PFSK-1 (cell line): ENCODE measurements at regions not wholly inside any gene's neighbourhood (a gene's known extent, or its start where the extent isn't known, plus 50 kb on each side); places are given as distances from the start of the nearest gene placed in this dataset.

Experiments
- POLR2AphosphoS5 ChIP-seq: IDR thresholded peaks from 2 replicates; pipeline ENCODE4 v1.6.1; 2012; ENCODE audit warnings: low read depth, mild to moderate bottlenecking, control low read depth, low read length, moderate library complexity
- TF ChIP-seq, protein P1 (sequence below), 2 experiments: IDR thresholded peaks; 2 replicates each; pipeline versions ENCODE4 v1.6.1 to v1.8.0; 2011 to 2012; ENCODE audit warnings: low read depth in 2 of 2, low read length in 2 of 2, control low read depth in 1 of 2, inconsistent platforms in 1 of 2, mild to moderate bottlenecking in 1 of 2, moderate library complexity in 1 of 2; ENCODE audit not compliant: insufficient read depth in 1 of 2

DNA sequence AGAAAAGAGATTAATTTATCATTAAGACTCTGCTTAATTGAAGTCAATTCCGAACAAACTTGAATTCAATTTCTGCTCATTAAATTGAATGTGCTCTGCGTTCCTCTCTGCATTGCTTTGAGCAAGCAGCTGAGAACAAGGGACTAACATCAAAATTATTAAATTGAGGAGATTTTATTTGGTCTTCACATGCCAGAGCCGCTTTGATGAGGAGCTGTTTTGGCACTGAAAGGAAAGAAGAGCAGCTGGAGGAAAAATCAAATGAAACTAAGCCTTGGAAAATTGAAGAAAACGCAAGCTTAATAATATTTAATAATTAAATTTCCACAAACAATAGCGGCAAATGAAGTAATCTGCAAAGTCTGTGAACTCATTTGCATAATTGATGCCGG, 222.0 kb upstream of the PKN2 start:
- TF ChIP-seq, protein P1, sequence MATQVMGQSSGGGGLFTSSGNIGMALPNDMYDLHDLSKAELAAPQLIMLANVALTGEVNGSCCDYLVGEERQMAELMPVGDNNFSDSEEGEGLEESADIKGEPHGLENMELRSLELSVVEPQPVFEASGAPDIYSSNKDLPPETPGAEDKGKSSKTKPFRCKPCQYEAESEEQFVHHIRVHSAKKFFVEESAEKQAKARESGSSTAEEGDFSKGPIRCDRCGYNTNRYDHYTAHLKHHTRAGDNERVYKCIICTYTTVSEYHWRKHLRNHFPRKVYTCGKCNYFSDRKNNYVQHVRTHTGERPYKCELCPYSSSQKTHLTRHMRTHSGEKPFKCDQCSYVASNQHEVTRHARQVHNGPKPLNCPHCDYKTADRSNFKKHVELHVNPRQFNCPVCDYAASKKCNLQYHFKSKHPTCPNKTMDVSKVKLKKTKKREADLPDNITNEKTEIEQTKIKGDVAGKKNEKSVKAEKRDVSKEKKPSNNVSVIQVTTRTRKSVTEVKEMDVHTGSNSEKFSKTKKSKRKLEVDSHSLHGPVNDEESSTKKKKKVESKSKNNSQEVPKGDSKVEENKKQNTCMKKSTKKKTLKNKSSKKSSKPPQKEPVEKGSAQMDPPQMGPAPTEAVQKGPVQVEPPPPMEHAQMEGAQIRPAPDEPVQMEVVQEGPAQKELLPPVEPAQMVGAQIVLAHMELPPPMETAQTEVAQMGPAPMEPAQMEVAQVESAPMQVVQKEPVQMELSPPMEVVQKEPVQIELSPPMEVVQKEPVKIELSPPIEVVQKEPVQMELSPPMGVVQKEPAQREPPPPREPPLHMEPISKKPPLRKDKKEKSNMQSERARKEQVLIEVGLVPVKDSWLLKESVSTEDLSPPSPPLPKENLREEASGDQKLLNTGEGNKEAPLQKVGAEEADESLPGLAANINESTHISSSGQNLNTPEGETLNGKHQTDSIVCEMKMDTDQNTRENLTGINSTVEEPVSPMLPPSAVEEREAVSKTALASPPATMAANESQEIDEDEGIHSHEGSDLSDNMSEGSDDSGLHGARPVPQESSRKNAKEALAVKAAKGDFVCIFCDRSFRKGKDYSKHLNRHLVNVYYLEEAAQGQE (IDR thresholded peaks at IDR 0.05; ENCODE audit: insufficient read depth in 1 of 2, low read depth in 2 of 2, low read length in 2 of 2), result no peak
- TF ChIP-seq POLR2AphosphoS5, result no peak
